Mammary epithelial cell (primary cell): ENCODE measurements at regions not wholly inside any gene's neighbourhood (a gene's known extent, or its start where the extent isn't known, plus 50 kb on each side); places are given as distances from the start of the nearest gene placed in this dataset.

Experiments
- CTCF ChIP-seq, 2 donors: IDR thresholded peaks in 1 of 2; conservative IDR thresholded peaks in 1 of 2; 2 replicates each; pipeline ENCODE4 v1.5.1; 2011 to 2012; ENCODE audit warnings: inconsistent platforms in 2 of 2, low read length in 2 of 2, mild to moderate bottlenecking in 2 of 2, control low read depth in 1 of 2, low read depth in 1 of 2; ENCODE audit not compliant: insufficient read depth in 1 of 2; ENCODE audit errors: extremely low read depth in 1 of 2
- EZH2 ChIP-seq: IDR thresholded peaks from 2 replicates; pipeline ENCODE4 v1.6.1; 2012; ENCODE audit warnings: low read length, inconsistent platforms, borderline replicate concordance

DNA sequence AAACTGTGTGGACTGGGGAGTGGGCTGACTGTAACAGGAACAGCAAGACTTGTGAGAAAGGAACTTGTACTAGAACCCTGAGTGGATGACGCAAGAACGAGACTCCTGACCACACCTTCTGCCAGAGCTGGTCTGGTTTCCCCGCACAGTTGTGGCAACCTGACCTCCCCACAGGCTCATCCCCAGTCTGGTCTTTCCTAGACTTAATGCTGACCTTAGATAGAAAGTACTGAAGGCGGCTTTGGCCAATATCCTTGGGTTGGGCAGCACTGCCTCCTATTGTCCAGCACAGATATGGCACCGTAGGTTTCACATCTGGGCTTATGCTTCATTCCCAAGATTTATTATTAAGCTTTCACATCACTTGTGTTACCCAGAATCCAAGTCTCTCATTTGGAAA is 137.8 kb upstream of the FRG1 start:
- TF ChIP-seq EZH2 (no peak), CTCF (conservative IDR thresholded peaks at IDR 0.05 in 1 of 2, IDR thresholded peaks at IDR 0.05 in 1 of 2; ENCODE audit: extremely low read depth in 1 of 2, insufficient read depth in 1 of 2, low read depth in 1 of 2, low read length in 2 of 2) (peak in 1 of 2 donors; percentile 12)
